HCT116 (cell line): ENCODE measurements at regions not wholly inside any gene's neighbourhood (a gene's known extent, or its start where the extent isn't known, plus 50 kb on each side); places are given as distances from the start of the nearest gene placed in this dataset.

Source experiments
- CTCF ChIP-seq, 3 experiments: fragments of 200-600 bp in 1 of 3; sonication (generic) in 1 of 3; IDR thresholded peaks in 2 of 3; conservative IDR thresholded peaks in 1 of 3; 2 replicates each; pipeline ENCODE4 v1.5.1; 2012 to 2017; ENCODE audit warnings: low read depth in 2 of 3, low read length in 2 of 3, antibody characterized with exemption in 1 of 3, borderline replicate concordance in 1 of 3, control low read depth in 1 of 3, mild to moderate bottlenecking in 1 of 3, mixed read lengths in 1 of 3, mixed run types in 1 of 3, moderate library complexity in 1 of 3; ENCODE audit not compliant: insufficient read depth in 1 of 3
- EZH2 ChIP-seq: fragments of 200-600 bp; sonication (generic); IDR thresholded peaks from 2 replicates; pipeline ENCODE4 v1.6.1; 2017; ENCODE audit warnings: antibody characterized with exemption, mixed run types
- POLR2A ChIP-seq: IDR thresholded peaks from 2 replicates; pipeline ENCODE4 v1.7.0; 2011; ENCODE audit warnings: borderline replicate concordance; ENCODE audit not compliant: insufficient read depth, insufficient read length; ENCODE audit errors: extremely low read depth
- POLR2AphosphoS5 ChIP-seq: IDR thresholded peaks from 2 replicates; pipeline ENCODE4 v1.6.1; 2011; ENCODE audit warnings: mild to moderate bottlenecking, low read depth, low read length, moderate library complexity
- SP1 ChIP-seq: IDR thresholded peaks from 2 replicates; pipeline ENCODE4 v1.6.1; 2012; ENCODE audit warnings: low read depth

- no peak for TF ChIP-seq EZH2
- no peak for TF ChIP-seq CTCF (IDR thresholded peaks at IDR 0.05 in 2 of 3, conservative IDR thresholded peaks at IDR 0.05 in 1 of 3; ENCODE audit: borderline replicate concordance in 1 of 3, insufficient read depth in 1 of 3, low read depth in 2 of 3, low read length in 2 of 3)
- no peak for TF ChIP-seq POLR2AphosphoS5
- TF ChIP-seq POLR2A: no peak
- TF ChIP-seq SP1: no peak
Observed at GRCh38 chr3:1962396-1963088, 136.1 kb upstream of the CNTN4 start.
